Activated CD8-positive, alpha-beta T cell treated with anti-CD3 and anti-CD28 coated beads, Interleukin-2, amount 10 ng/mL, durations not matched to agents 7 days and 5 days (primary cell): ENCODE measurements at regions not wholly inside any gene's neighbourhood (a gene's known extent, or its start where the extent isn't known, plus 50 kb on each side); places are given as distances from the start of the nearest gene placed in this dataset.

Experiments
- ATAC-seq: fragments of 150-1000 bp; cut with Tn5 transposase; one replicate; pipeline ENCODE4 v1.10.0; 2021; ENCODE audit warnings: moderate library complexity
- CTCF ChIA-PET: fragments of 350-600 bp; sonication (Branson Sonifier 250); formaldehyde crosslinking; loops from one replicate; lab custom pipeline; 2021; ENCODE audit warnings: antibody characterized with exemption; lab: Charles Lee
- POLR2A ChIA-PET: fragments of 350-600 bp; sonication (Branson Sonifier 250); formaldehyde crosslinking; loops from one replicate; lab custom pipeline; 2021; ENCODE audit warnings: antibody characterized with exemption; lab: Charles Lee
- DNase-seq: peaks from one replicate; pipeline ENCODE4 v3.0.0-alpha.2; 2020
- H3K27ac Mint-ChIP-seq: one replicate; pipeline ENCODE4 v1.8.0; 2021; ENCODE audit warnings: mild to moderate bottlenecking, mixed read lengths
- H3K27me3 Mint-ChIP-seq: one replicate; pipeline ENCODE4 v1.8.0; 2021; ENCODE audit warnings: low read depth, mixed read lengths
- H3K36me3 Mint-ChIP-seq: one replicate; pipeline ENCODE4 v1.8.0; 2021; ENCODE audit warnings: low read depth, mixed read lengths
- H3K4me1 Mint-ChIP-seq: one replicate; pipeline ENCODE4 v1.8.0; 2021; ENCODE audit warnings: low read depth, mixed read lengths
- H3K4me3 Mint-ChIP-seq: one replicate; pipeline ENCODE4 v1.8.0; 2021; ENCODE audit warnings: mild to moderate bottlenecking, mixed read lengths
- H3K9me3 Mint-ChIP-seq: one replicate; pipeline ENCODE4 v1.8.0; 2022; ENCODE audit warnings: mixed read lengths; ENCODE audit not compliant: insufficient read depth

- H3K36me3 Mint-ChIP-seq, result no peaks in the 10 kb centered on the region
- ChIA-PET CTCF (no interaction called here), POLR2A (no interaction called here)
- DNase-seq (no peak), ATAC-seq (no peak)
- H3K9me3 Mint-ChIP-seq, result no peaks in the 10 kb centered on the region
- no peaks in the 10 kb centered on the region for H3K4me1 Mint-ChIP-seq
- H3K4me3 Mint-ChIP-seq, result no peak overlapping the region
- no peak overlapping the region for H3K27ac Mint-ChIP-seq
- H3K27me3 Mint-ChIP-seq, result no peaks in the 10 kb centered on the region
These were observed 124.1 kb upstream of the IGFBP7 start for GRCh38 chr4:57234252-57234775.

- H3K36me3 Mint-ChIP-seq, result no peaks in the 10 kb centered on the region
- H3K27ac Mint-ChIP-seq, result no peak overlapping the region
- ChIA-PET POLR2A (no interaction called here), CTCF (no interaction called here)
- ATAC-seq (no peak), DNase-seq (no peak)
- H3K4me3 Mint-ChIP-seq, result no peak overlapping the region
- no peaks in the 10 kb centered on the region for H3K4me1 Mint-ChIP-seq
- H3K27me3 Mint-ChIP-seq, result no peaks in the 10 kb centered on the region
- H3K9me3 Mint-ChIP-seq, result no peaks in the 10 kb centered on the region
These were observed 123.2 kb upstream of the IGFBP7 start for GRCh38 chr4:57233386-57233785.

- Mint-ChIP-seq H3K9me3 (no peaks in the 10 kb centered on the region), H3K4me3 (no peak overlapping the region), H3K36me3 (no peaks in the 10 kb centered on the region), H3K4me1 (no peaks in the 10 kb centered on the region), H3K27ac (no peak overlapping the region), H3K27me3 (no peaks in the 10 kb centered on the region)
- DNase-seq (no peak), ATAC-seq (no peak)
- ChIA-PET CTCF (no interaction called here), POLR2A (no interaction called here)
These were observed 121.6 kb upstream of the IGFBP7 start for GRCh38 chr4:57231781-57232180.

- H3K4me3 Mint-ChIP-seq, result no peak overlapping the region
- H3K27me3 Mint-ChIP-seq, result no peaks in the 10 kb centered on the region
- POLR2A ChIA-PET, result no interaction called here
- ATAC-seq (no peak), DNase-seq (no peak)
- H3K4me1 Mint-ChIP-seq, result no peaks in the 10 kb centered on the region
- no peaks in the 10 kb centered on the region for H3K9me3 Mint-ChIP-seq
- H3K27ac Mint-ChIP-seq, result no peak overlapping the region
- no peaks in the 10 kb centered on the region for H3K36me3 Mint-ChIP-seq
- CTCF ChIA-PET, result interaction anchor here (1.1 to 1.4 kb wide), 2 partner anchors 30 to 57 kb away, joined by 4 to 5 read pairs; no protein-coding TSS in a partner anchor
These were observed 110.5 kb upstream of the IGFBP7 start for GRCh38 chr4:57220734-57221133.

GRCh38 chr4:57220172-57220571, 110.0 kb upstream of the IGFBP7 start:
- no peak overlapping the region for H3K4me3 Mint-ChIP-seq
- ATAC-seq, result no peak
- H3K36me3 Mint-ChIP-seq, result no peaks in the 10 kb centered on the region
- no peaks in the 10 kb centered on the region for H3K9me3 Mint-ChIP-seq
- H3K27me3 Mint-ChIP-seq, result no peaks in the 10 kb centered on the region
- ChIA-PET POLR2A (no interaction called here), CTCF (interaction anchor here (1.1 to 1.4 kb wide), 2 partner anchors 29 to 56 kb away, joined by 4 to 5 read pairs; no protein-coding TSS in a partner anchor)
- DNase-seq, result no peak
- H3K4me1 Mint-ChIP-seq, result no peaks in the 10 kb centered on the region
- H3K27ac Mint-ChIP-seq, result no peak overlapping the region

GRCh38 chr4:57219431-57219830, 109.2 kb upstream of the IGFBP7 start:
- CTCF ChIA-PET, result interaction anchor here (0.9 kb wide), 1 partner anchor 29 kb away, joined by 3 read pairs; no protein-coding TSS in a partner anchor
- Mint-ChIP-seq H3K27ac (no peak overlapping the region), H3K4me1 (no peaks in the 10 kb centered on the region)

GRCh38 chr4:57214654-57215411, 104.6 kb upstream of the IGFBP7 start:
- ChIA-PET POLR2A (no interaction called here), CTCF (interaction anchor here (1.7 kb wide), 1 partner anchor 51 kb away, joined by 5 read pairs; no protein-coding TSS in a partner anchor)
- H3K4me1 Mint-ChIP-seq, result no peaks in the 10 kb centered on the region
- DNase-seq (no peak), ATAC-seq (no peak)
- no peaks in the 10 kb centered on the region for H3K27me3 Mint-ChIP-seq
- no peaks in the 10 kb centered on the region for H3K9me3 Mint-ChIP-seq
- H3K4me3 Mint-ChIP-seq, result no peak overlapping the region
- no peak overlapping the region for H3K27ac Mint-ChIP-seq
- no peaks in the 10 kb centered on the region for H3K36me3 Mint-ChIP-seq

More at GRCh38 chr4:57219431-57219830, 109.2 kb upstream of the IGFBP7 start:
- DNase-seq, result no peak
- no peaks in the 10 kb centered on the region for H3K27me3 Mint-ChIP-seq
- no peak overlapping the region for H3K4me3 Mint-ChIP-seq
- no peaks in the 10 kb centered on the region for H3K36me3 Mint-ChIP-seq
- ATAC-seq, result no peak
- POLR2A ChIA-PET, result no interaction called here
- no peaks in the 10 kb centered on the region for H3K9me3 Mint-ChIP-seq

GRCh38 chr4:57211131-57211530, 100.9 kb upstream of the IGFBP7 start:
- CTCF ChIA-PET, result interaction anchor here (1.0 kb wide), 1 partner anchor 48 kb away, joined by 3 read pairs; no protein-coding TSS in a partner anchor
- ATAC-seq (no peak), DNase-seq (no peak)
- Mint-ChIP-seq H3K27ac (no peak overlapping the region), H3K27me3 (peaks cover under 1% of the 10 kb centered on the region), H3K4me3 (no peak overlapping the region), H3K9me3 (no peaks in the 10 kb centered on the region), H3K4me1 (no peaks in the 10 kb centered on the region), H3K36me3 (no peaks in the 10 kb centered on the region)
- POLR2A ChIA-PET, result no interaction called here

- no peaks in the 10 kb centered on the region for H3K9me3 Mint-ChIP-seq
- DNase-seq (no peak), ATAC-seq (no peak)
- ChIA-PET CTCF (interaction anchor here (1.7 kb wide), 1 partner anchor 43 kb away, joined by 5 read pairs; no protein-coding TSS in a partner anchor), POLR2A (no interaction called here)
- no peaks in the 10 kb centered on the region for H3K4me1 Mint-ChIP-seq
- H3K36me3 Mint-ChIP-seq, result no peaks in the 10 kb centered on the region
- no peak overlapping the region for H3K27ac Mint-ChIP-seq
- H3K4me3 Mint-ChIP-seq, result no peak overlapping the region
- peaks cover 5% of the 10 kb centered on the region for H3K27me3 Mint-ChIP-seq
These were observed 96.0 kb upstream of the IGFBP7 start for GRCh38 chr4:57206172-57206571.

GRCh38 chr4:57205580-57205979, 95.4 kb upstream of the IGFBP7 start:
- Mint-ChIP-seq H3K4me3 (no peak overlapping the region), H3K27me3 (peaks cover 5% of the 10 kb centered on the region), H3K9me3 (no peaks in the 10 kb centered on the region), H3K36me3 (no peaks in the 10 kb centered on the region), H3K27ac (no peak overlapping the region), H3K4me1 (no peaks in the 10 kb centered on the region)
- ChIA-PET POLR2A (no interaction called here), CTCF (interaction anchor here (1.7 kb wide), 1 partner anchor 42 kb away, joined by 5 read pairs; no protein-coding TSS in a partner anchor)
- ATAC-seq (no peak), DNase-seq (no peak)

GRCh38 chr4:57200799-57201327, 90.7 kb upstream of the IGFBP7 start:
- DNase-seq (no peak), ATAC-seq (no peak)
- Mint-ChIP-seq H3K4me3 (no peak overlapping the region), H3K9me3 (no peaks in the 10 kb centered on the region), H3K27me3 (peaks cover 5% of the 10 kb centered on the region), H3K27ac (no peak overlapping the region), H3K4me1 (no peaks in the 10 kb centered on the region), H3K36me3 (no peaks in the 10 kb centered on the region)
- CTCF ChIA-PET, result interaction anchor here (0.9 to 2.1 kb wide), 3 partner anchors 9 to 37 kb away, joined by 3 to 7 read pairs (median 5); no protein-coding TSS in a partner anchor
- POLR2A ChIA-PET, result no interaction called here

- CTCF ChIA-PET, result interaction anchor here (1.0 to 1.9 kb wide), 2 partner anchors 8 to 35 kb away, joined by 5 to 9 read pairs; no protein-coding TSS in a partner anchor
- Mint-ChIP-seq H3K36me3 (no peaks in the 10 kb centered on the region), H3K9me3 (no peaks in the 10 kb centered on the region), H3K27me3 (peaks cover 8% of the 10 kb centered on the region), H3K27ac (no peak overlapping the region), H3K4me3 (no peak overlapping the region), H3K4me1 (no peaks in the 10 kb centered on the region)
- POLR2A ChIA-PET, result no interaction called here
- ATAC-seq (no peak), DNase-seq (no peak)
These were observed 89.1 kb upstream of the IGFBP7 start for GRCh38 chr4:57199267-57199666.
